Endodermal cell (in vitro differentiated cells): ENCODE measurements at regions not wholly inside any gene's neighbourhood (a gene's known extent, or its start where the extent isn't known, plus 50 kb on each side); places are given as distances from the start of the nearest gene placed in this dataset.

Experiments used
- DNase-seq: peaks from one replicate; pipeline ENCODE4 v3.0.0-alpha.2; 2017
- H3K27ac ChIP-seq: 2 replicates; pipeline ENCODE4 v1.5.1; 2013; ENCODE audit warnings: mild to moderate bottlenecking, low read depth, low read length, moderate library complexity
- H3K27me3 ChIP-seq: 2 replicates; pipeline ENCODE4 v1.6.1; 2013; ENCODE audit warnings: mild to moderate bottlenecking, low read length, moderate library complexity; ENCODE audit not compliant: insufficient read depth, control insufficient read depth, poor library complexity, severe bottlenecking
- H3K36me3 ChIP-seq: 2 replicates; pipeline ENCODE4 v1.7.0; 2013; ENCODE audit warnings: mild to moderate bottlenecking, low read length, moderate library complexity; ENCODE audit not compliant: control insufficient read depth, insufficient read depth
- H3K4me1 ChIP-seq: one replicate; pipeline ENCODE4 v1.7.0; 2013; ENCODE audit warnings: low read length; ENCODE audit not compliant: control insufficient read depth, insufficient read depth
- H3K4me3 ChIP-seq: 2 replicates; pipeline ENCODE4 v1.5.1; 2013; ENCODE audit warnings: mild to moderate bottlenecking, low read length, moderate library complexity
- H3K9ac ChIP-seq: 2 replicates; pipeline ENCODE4 v1.6.1; 2013; ENCODE audit warnings: mild to moderate bottlenecking, low read length, moderate library complexity; ENCODE audit not compliant: poor library complexity, severe bottlenecking; ENCODE audit errors: extremely low read depth
- H3K9me3 ChIP-seq: 2 replicates; pipeline ENCODE4 v1.6.1; 2013; ENCODE audit warnings: mild to moderate bottlenecking, low read length, moderate library complexity; ENCODE audit not compliant: control insufficient read depth
- H3K27ac Mint-ChIP-seq: 2 replicates; pipeline ENCODE4 v1.8.0; 2020; ENCODE audit warnings: mixed read lengths
- H3K27me3 Mint-ChIP-seq: 2 replicates; pipeline ENCODE4 v1.8.0; 2021; ENCODE audit warnings: mild to moderate bottlenecking, mixed read lengths; ENCODE audit not compliant: insufficient read depth
- H3K36me3 Mint-ChIP-seq: 2 replicates; pipeline ENCODE4 v1.8.0; 2020; ENCODE audit warnings: low read depth, mixed read lengths
- H3K4me1 Mint-ChIP-seq: 2 replicates; pipeline ENCODE4 v1.8.0; 2020; ENCODE audit warnings: mixed read lengths
- H3K4me3 Mint-ChIP-seq: 2 replicates; pipeline ENCODE4 v1.8.0; 2020; ENCODE audit warnings: mild to moderate bottlenecking, moderate library complexity, mixed read lengths
- H3K9me3 Mint-ChIP-seq: 2 replicates; pipeline ENCODE4 v1.8.0; 2020; ENCODE audit warnings: mild to moderate bottlenecking, mixed read lengths
- CTCF ChIP-seq: fragments of 200-600 bp; sonication (generic); conservative IDR thresholded peaks from 2 replicates; pipeline ENCODE4 v1.5.0; 2021; ENCODE audit warnings: antibody characterized with exemption, mild to moderate bottlenecking
- WGBS, 2 experiments: methylation state at CpG; one replicate each; pipeline versions ENCODE4 v1.1.5 to v1.1.7; 2013; ENCODE audit warnings: missing lambda C conversion rate in 2 of 2, mixed read lengths in 1 of 2; ENCODE audit not compliant: insufficient coverage in 1 of 2, insufficient read length in 1 of 2; 5-methylcytosine and 5-hydroxymethylcytosine counted together

GRCh38 chr5:73379435-73379834, 69.1 kb downstream of the FOXD1 start:
- WGBS, 2 experiments = 83 to 86% methylated on average over 1 to 2 of the region's 3 CpGs
- Histone ChIP-seq H3K9ac (no peak overlapping the region), H3K27me3 (no peaks in the 10 kb centered on the region), H3K9me3 (peaks cover 7% of the 10 kb centered on the region), H3K27ac (no peak overlapping the region), H3K4me1 (no peaks in the 10 kb centered on the region), H3K36me3 (no peaks in the 10 kb centered on the region), H3K4me3 (no peak overlapping the region)
- DNase-seq = no peak
- no peaks in the 10 kb centered on the region for H3K36me3 Mint-ChIP-seq
- peaks cover 26% of the 10 kb centered on the region for H3K9me3 Mint-ChIP-seq
- peaks cover 55% of the 10 kb centered on the region for H3K27me3 Mint-ChIP-seq
- no peak overlapping the region for H3K4me3 Mint-ChIP-seq
- TF ChIP-seq CTCF = no peak
- peaks cover 24% of the 10 kb centered on the region for H3K4me1 Mint-ChIP-seq
- H3K27ac Mint-ChIP-seq = no peak overlapping the region

GRCh38 chr5:73378765-73379164, 69.8 kb downstream of the FOXD1 start:
- DNase-seq = no peak
- no peak overlapping the region for H3K9ac ChIP-seq
- peaks cover 51% of the 10 kb centered on the region for H3K27me3 Mint-ChIP-seq
- 81 to 100% methylated on average over 1 of the region's 1 CpG for WGBS, 2 experiments
- H3K27ac Mint-ChIP-seq = no peak overlapping the region
- peaks cover 20% of the 10 kb centered on the region for H3K9me3 Mint-ChIP-seq
- no peak for TF ChIP-seq CTCF
- no peak overlapping the region for H3K4me3 ChIP-seq
- H3K4me3 Mint-ChIP-seq = no peak overlapping the region
- H3K9me3 ChIP-seq = peaks cover under 1% of the 10 kb centered on the region
- H3K4me1 Mint-ChIP-seq = peaks cover 24% of the 10 kb centered on the region
- H3K27ac ChIP-seq = no peak overlapping the region
- H3K36me3 Mint-ChIP-seq = no peaks in the 10 kb centered on the region
- H3K4me1 ChIP-seq = no peaks in the 10 kb centered on the region
- no peaks in the 10 kb centered on the region for H3K27me3 ChIP-seq
- H3K36me3 ChIP-seq = no peaks in the 10 kb centered on the region

- Histone ChIP-seq H3K4me3 (no peak overlapping the region), H3K9me3 (no peaks in the 10 kb centered on the region), H3K36me3 (no peaks in the 10 kb centered on the region), H3K27ac (no peak overlapping the region), H3K27me3 (no peaks in the 10 kb centered on the region), H3K9ac (no peak overlapping the region), H3K4me1 (no peaks in the 10 kb centered on the region)
- Mint-ChIP-seq H3K27me3 (peaks cover 46% of the 10 kb centered on the region), H3K27ac (no peak overlapping the region), H3K4me1 (peaks cover 24% of the 10 kb centered on the region), H3K9me3 (peaks cover 14% of the 10 kb centered on the region), H3K4me3 (no peak overlapping the region), H3K36me3 (no peaks in the 10 kb centered on the region)
- WGBS, 2 experiments = 66% methylated on average over 4 to 5 of the region's 5 CpGs
- TF ChIP-seq CTCF = no peak
- peak; percentile 59 for DNase-seq
These were observed 70.5 kb downstream of the FOXD1 start for GRCh38 chr5:73378070-73378469.
